HCT116 (cell line): ENCODE measurements at regions not wholly inside any gene's neighbourhood (a gene's known extent, or its start where the extent isn't known, plus 50 kb on each side); places are given as distances from the start of the nearest gene placed in this dataset.

Source experiments
- ATF3 ChIP-seq: IDR thresholded peaks from 2 replicates; pipeline ENCODE4 v1.6.1; 2012
- CTCF ChIP-seq, 3 experiments: fragments of 200-600 bp in 1 of 3; sonication (generic) in 1 of 3; IDR thresholded peaks in 2 of 3; conservative IDR thresholded peaks in 1 of 3; 2 replicates each; pipeline ENCODE4 v1.5.1; 2012 to 2017; ENCODE audit warnings: low read depth in 2 of 3, low read length in 2 of 3, antibody characterized with exemption in 1 of 3, borderline replicate concordance in 1 of 3, control low read depth in 1 of 3, mild to moderate bottlenecking in 1 of 3, mixed read lengths in 1 of 3, mixed run types in 1 of 3, moderate library complexity in 1 of 3; ENCODE audit not compliant: insufficient read depth in 1 of 3
- EZH2 ChIP-seq: fragments of 200-600 bp; sonication (generic); IDR thresholded peaks from 2 replicates; pipeline ENCODE4 v1.6.1; 2017; ENCODE audit warnings: antibody characterized with exemption, mixed run types
- EZH2phosphoT487 ChIP-seq: fragments of 200-600 bp; IDR thresholded peaks from 2 replicates; pipeline ENCODE4 v1.6.1; 2018; ENCODE audit warnings: antibody characterized with exemption, borderline replicate concordance
- POLR2A ChIP-seq: IDR thresholded peaks from 2 replicates; pipeline ENCODE4 v1.7.0; 2011; ENCODE audit warnings: borderline replicate concordance; ENCODE audit not compliant: insufficient read depth, insufficient read length; ENCODE audit errors: extremely low read depth
- POLR2AphosphoS5 ChIP-seq: IDR thresholded peaks from 2 replicates; pipeline ENCODE4 v1.6.1; 2011; ENCODE audit warnings: mild to moderate bottlenecking, low read depth, low read length, moderate library complexity
- RAD21 ChIP-seq: IDR thresholded peaks from 2 replicates; pipeline ENCODE4 v1.6.1; 2012; ENCODE audit warnings: low read depth, mild to moderate bottlenecking
- SIN3A ChIP-seq: IDR thresholded peaks from 2 replicates; pipeline ENCODE4 v1.6.1; 2012; ENCODE audit warnings: low read depth
- YY1 ChIP-seq: IDR thresholded peaks from 2 replicates; pipeline ENCODE4 v1.6.1; 2011; ENCODE audit warnings: low read length, low read depth, moderate library complexity, mild to moderate bottlenecking; ENCODE audit not compliant: insufficient replicate concordance; ENCODE audit errors: extremely low read depth
- ZNF274 ChIP-seq: fragments of 200-500 bp; sonication (Bioruptor generic); IDR thresholded peaks from 2 replicates; pipeline ENCODE4 v1.6.1; 2014; ENCODE audit warnings: mild to moderate bottlenecking, low read depth, low read length, inconsistent platforms

- TF ChIP-seq ZNF274, result no peak
- no peak for TF ChIP-seq ATF3
- no peak for TF ChIP-seq CTCF (IDR thresholded peaks at IDR 0.05 in 2 of 3, conservative IDR thresholded peaks at IDR 0.05 in 1 of 3; ENCODE audit: borderline replicate concordance in 1 of 3, insufficient read depth in 1 of 3, low read depth in 2 of 3, low read length in 2 of 3)
- no peak for TF ChIP-seq SIN3A
- no peak for TF ChIP-seq RAD21
- TF ChIP-seq POLR2AphosphoS5, result no peak
- no peak for TF ChIP-seq YY1
- TF ChIP-seq POLR2A, result no peak
- TF ChIP-seq EZH2, result no peak
- no peak for TF ChIP-seq EZH2phosphoT487
Measured at GRCh38 chr18:41378598-41378997, 576.4 kb upstream of the PIK3C3 start.
